ENCODE measurements at regions not wholly inside any gene's neighbourhood (a gene's known extent, or its start where the extent isn't known, plus 50 kb on each side); places are given as distances from the start of the nearest gene placed in this dataset.

DNA sequence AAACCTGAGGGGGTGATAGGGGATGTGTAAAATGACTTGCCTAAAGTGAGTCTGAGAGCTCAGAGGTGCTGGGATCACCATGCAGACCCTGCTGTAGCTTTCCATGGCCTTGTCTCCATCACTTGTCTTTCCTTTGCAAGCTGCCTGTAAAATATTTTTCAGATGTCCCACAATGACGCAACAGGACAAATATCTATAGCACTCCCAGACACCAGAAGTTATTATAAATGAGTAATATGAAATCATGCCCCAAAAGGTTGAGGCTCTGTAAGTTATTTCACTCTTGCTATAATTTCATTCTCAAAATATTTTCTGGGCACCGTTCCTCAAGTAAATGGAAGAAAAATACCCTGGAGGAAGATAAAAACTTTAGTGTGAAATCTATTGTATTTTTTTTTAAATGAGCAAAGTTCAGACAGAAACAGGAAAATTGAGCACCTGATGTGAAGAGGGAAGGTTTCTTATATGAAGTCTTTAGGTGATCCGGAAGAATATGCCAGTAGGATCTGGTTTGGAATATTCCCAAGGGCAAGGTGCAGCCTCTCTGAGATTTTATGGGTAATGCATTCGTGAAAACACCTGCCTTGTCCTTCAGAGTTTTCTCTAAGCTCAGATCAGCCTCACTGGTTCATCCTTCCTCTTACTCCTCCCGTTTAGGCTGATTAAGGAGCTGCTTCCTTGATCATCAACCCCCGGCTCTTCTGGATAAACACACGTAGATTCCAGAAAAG is 138.3 kb upstream of the DMAC1 start:
- TF ChIP-seq, protein P1, sequence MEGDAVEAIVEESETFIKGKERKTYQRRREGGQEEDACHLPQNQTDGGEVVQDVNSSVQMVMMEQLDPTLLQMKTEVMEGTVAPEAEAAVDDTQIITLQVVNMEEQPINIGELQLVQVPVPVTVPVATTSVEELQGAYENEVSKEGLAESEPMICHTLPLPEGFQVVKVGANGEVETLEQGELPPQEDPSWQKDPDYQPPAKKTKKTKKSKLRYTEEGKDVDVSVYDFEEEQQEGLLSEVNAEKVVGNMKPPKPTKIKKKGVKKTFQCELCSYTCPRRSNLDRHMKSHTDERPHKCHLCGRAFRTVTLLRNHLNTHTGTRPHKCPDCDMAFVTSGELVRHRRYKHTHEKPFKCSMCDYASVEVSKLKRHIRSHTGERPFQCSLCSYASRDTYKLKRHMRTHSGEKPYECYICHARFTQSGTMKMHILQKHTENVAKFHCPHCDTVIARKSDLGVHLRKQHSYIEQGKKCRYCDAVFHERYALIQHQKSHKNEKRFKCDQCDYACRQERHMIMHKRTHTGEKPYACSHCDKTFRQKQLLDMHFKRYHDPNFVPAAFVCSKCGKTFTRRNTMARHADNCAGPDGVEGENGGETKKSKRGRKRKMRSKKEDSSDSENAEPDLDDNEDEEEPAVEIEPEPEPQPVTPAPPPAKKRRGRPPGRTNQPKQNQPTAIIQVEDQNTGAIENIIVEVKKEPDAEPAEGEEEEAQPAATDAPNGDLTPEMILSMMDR (IDR thresholded peaks at IDR 0.05; ENCODE audit: low read depth, low read length), result no peak
- TF ChIP-seq POLR2A (IDR thresholded peaks at IDR 0.05; ENCODE audit: extremely low read depth, insufficient read length) (no peak), MYC (IDR thresholded peaks at IDR 0.05; ENCODE audit: low read depth, low read length) (no peak)
- TF ChIP-seq, protein P2, sequence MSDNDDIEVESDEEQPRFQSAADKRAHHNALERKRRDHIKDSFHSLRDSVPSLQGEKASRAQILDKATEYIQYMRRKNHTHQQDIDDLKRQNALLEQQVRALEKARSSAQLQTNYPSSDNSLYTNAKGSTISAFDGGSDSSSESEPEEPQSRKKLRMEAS (IDR thresholded peaks at IDR 0.05; ENCODE audit: low read depth, low read length), result no peak

Data from NB4 (cell line).